Uterus (tissue), 3 donors: ENCODE measurements at regions not wholly inside any gene's neighbourhood (a gene's known extent, or its start where the extent isn't known, plus 50 kb on each side); places are given as distances from the start of the nearest gene placed in this dataset.

Experiments used
- DNase-seq, 2 donors: peaks; one replicate each; pipeline ENCODE4 v3.0.0-alpha.2; 2019 to 2020
- H3K27ac ChIP-seq, 2 donors: fragments of 200-600 bp; sonication (generic); 1 replicate in 1 of 2; 2 replicates in 1 of 2; pipeline ENCODE4 v1.5.1; 2016 to 2018
- H3K27me3 ChIP-seq, 2 donors: fragments of 200-600 bp; sonication (generic); one replicate each; pipeline ENCODE4 v1.5.1; 2018 to 2019; ENCODE audit warnings: control low read depth in 1 of 2
- H3K36me3 ChIP-seq, 2 donors: fragments of 200-600 bp; sonication (generic); one replicate each; pipeline ENCODE4 v1.5.1; 2019; ENCODE audit warnings: control low read depth in 1 of 2
- H3K4me1 ChIP-seq, 2 donors: fragments of 200-600 bp; sonication (generic); one replicate each; pipeline ENCODE4 v1.5.1; 2018 to 2019; ENCODE audit warnings: control low read depth in 1 of 2
- H3K4me3 ChIP-seq, 2 donors: fragments of 200-600 bp; sonication (generic); 1 replicate in 1 of 2; 2 replicates in 1 of 2; pipeline ENCODE4 v1.5.1; 2018 to 2019; ENCODE audit warnings: mild to moderate bottlenecking in 1 of 2
- H3K9me3 ChIP-seq, 2 donors: fragments of 200-600 bp; sonication (generic); one replicate each; pipeline ENCODE4 v1.5.1; 2019; ENCODE audit warnings: control low read depth in 1 of 2
- POLR2A ChIP-seq, 2 donors: fragments of 450-650 bp; IDR thresholded peaks; one replicate each; pipeline ENCODE4 v1.6.1; 2016; ENCODE audit warnings: antibody characterized with exemption in 2 of 2, mild to moderate bottlenecking in 1 of 2, moderate library complexity in 1 of 2
- intact Hi-C: fragments of 100-400 bp; cut with DNase I; formaldehyde crosslinking; loops from one replicate; pipeline ENCODE4 v1.15.1; 2023; ENCODE audit warnings: low total_unique reads
- TF ChIP-seq, protein P1 (sequence below), 4 experiments: fragments of 200-600 bp in 2 of 4; fragments of 450-650 bp in 2 of 4; sonication (generic) in 2 of 4; IDR thresholded peaks; one replicate each; pipeline ENCODE4 v1.5.1; 2016 to 2019; ENCODE audit warnings: antibody characterized with exemption in 4 of 4, mild to moderate bottlenecking in 2 of 4, moderate library complexity in 1 of 4
- donor health status: DM: yes; HTN: yes; CAD: no.

DNA sequence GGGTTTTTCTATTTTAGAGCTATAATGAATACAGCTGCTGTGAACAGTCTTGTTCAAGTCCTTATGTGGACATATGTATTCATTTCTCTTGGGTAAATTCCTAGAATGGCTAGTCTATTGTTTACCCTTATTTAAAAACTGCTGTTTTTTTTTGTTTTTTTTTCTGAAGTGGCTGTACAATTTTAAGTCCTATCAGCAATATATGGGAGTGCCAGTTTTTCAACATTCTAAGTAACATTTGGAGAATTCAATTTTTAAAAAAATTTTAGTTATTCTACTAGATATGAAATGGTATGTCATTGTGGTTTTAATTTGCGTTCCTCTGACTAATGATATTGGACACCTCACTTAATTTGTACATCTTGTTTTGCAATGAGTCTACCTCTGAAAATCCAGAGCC is 349.7 kb downstream of the SATB2 start:
- Histone ChIP-seq H3K36me3 (no peaks in the 10 kb centered on the region), H3K4me3 (no peak overlapping the region), H3K9me3 (no peaks in the 10 kb centered on the region), H3K4me1 (no peaks in the 10 kb centered on the region), H3K27ac (no peak overlapping the region), H3K27me3 (no peaks in the 10 kb centered on the region)
- DNase-seq: no peak
- intact Hi-C loops: no loop called here
- no peak for TF ChIP-seq POLR2A (IDR thresholded peaks at IDR 0.05)
- TF ChIP-seq, protein P1, sequence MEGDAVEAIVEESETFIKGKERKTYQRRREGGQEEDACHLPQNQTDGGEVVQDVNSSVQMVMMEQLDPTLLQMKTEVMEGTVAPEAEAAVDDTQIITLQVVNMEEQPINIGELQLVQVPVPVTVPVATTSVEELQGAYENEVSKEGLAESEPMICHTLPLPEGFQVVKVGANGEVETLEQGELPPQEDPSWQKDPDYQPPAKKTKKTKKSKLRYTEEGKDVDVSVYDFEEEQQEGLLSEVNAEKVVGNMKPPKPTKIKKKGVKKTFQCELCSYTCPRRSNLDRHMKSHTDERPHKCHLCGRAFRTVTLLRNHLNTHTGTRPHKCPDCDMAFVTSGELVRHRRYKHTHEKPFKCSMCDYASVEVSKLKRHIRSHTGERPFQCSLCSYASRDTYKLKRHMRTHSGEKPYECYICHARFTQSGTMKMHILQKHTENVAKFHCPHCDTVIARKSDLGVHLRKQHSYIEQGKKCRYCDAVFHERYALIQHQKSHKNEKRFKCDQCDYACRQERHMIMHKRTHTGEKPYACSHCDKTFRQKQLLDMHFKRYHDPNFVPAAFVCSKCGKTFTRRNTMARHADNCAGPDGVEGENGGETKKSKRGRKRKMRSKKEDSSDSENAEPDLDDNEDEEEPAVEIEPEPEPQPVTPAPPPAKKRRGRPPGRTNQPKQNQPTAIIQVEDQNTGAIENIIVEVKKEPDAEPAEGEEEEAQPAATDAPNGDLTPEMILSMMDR (IDR thresholded peaks at IDR 0.05): no peak

DNA sequence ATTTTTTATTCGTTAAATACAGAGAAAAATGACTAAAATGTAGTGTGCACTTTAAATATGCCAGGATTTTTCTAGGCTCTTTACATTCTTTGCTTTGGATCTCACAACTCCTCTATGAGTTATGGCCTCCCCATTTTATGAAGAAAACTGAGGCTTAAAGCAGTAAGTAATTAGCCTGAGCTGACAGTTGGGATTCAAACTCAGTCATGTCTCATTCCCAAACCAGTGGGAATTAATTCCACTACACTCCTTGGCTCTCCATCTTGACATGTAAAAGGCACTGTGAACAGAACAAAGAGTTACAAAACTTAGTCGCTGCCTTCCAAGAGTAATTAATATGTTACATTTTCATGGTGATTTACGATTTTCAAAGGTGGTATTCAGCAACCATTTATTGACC is 351.9 kb downstream of the SATB2 start:
- TF ChIP-seq, protein P1 (IDR thresholded peaks at IDR 0.05): no peak
- Histone ChIP-seq H3K4me1 (no peaks in the 10 kb centered on the region), H3K4me3 (no peak overlapping the region), H3K9me3 (no peaks in the 10 kb centered on the region), H3K27me3 (no peaks in the 10 kb centered on the region), H3K36me3 (no peaks in the 10 kb centered on the region), H3K27ac (no peak overlapping the region)
- no peak for DNase-seq
- intact Hi-C loops: no loop called here

DNA sequence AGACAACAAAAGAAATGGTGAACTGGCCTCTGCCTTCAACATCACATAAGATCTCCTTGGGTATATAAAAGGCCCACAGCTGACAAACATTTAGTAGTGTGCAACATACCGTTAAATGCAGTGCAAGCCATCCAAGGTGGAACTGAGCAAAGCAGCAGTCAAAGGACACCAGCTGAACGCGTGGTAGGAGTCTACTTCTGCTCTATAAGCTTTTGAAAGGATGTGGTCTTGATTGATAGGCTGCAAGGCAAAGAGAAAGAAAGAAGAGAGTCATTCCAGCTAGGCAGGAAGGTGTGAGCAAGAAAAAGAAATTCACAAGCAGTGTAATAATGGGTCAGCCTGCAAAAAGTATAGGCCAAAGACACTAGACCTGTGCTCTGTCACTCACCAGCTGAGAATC is 356.3 kb downstream of the SATB2 start:
- Histone ChIP-seq H3K27me3 (no peaks in the 10 kb centered on the region), H3K4me3 (no peak overlapping the region), H3K9me3 (no peaks in the 10 kb centered on the region), H3K4me1 (no peaks in the 10 kb centered on the region), H3K36me3 (no peaks in the 10 kb centered on the region), H3K27ac (no peak overlapping the region)
- DNase-seq: no peak
- intact Hi-C loops: no loop called here
- no peak for TF ChIP-seq POLR2A (IDR thresholded peaks at IDR 0.05)
- TF ChIP-seq, protein P1 (IDR thresholded peaks at IDR 0.05): no peak

DNA sequence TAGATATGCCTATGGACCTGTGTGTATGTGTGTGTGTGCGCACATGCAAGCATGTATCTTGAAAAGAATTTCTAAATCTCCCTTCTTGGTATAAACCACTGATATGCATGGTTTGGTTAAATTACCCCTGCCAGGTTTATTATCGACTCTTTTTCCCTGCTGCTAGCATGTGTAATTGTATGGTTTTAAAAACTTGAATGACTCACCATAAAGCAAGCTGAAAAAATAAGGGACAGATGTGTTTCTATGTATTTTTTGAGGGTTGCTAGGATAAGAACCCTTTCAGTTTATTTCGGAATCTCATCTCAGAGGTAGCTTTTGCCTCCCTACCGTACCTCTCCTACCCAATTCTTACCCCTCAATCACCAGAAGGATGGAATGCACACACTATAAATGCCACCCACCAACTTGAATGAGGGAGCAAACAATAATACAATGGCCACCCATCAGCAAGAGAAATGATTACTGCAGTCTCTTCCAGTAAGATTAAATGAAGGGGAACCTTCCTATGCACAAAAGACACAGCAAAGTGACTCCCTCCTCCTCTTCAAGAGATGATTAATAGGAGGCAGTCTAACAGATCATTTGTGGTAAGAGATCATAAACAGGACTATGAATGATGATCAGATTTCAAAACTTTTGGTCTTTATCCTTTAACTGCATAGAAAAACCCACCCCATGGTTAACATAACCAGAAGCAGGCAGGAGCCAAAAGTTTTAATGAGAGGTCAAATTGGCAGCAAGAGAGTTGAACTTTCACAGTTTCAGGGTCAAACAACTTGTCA is 357.2 kb downstream of the SATB2 start:
- DNase-seq: no peak
- Histone ChIP-seq H3K4me1 (no peaks in the 10 kb centered on the region), H3K27ac (no peak overlapping the region), H3K36me3 (no peaks in the 10 kb centered on the region), H3K27me3 (no peaks in the 10 kb centered on the region), H3K4me3 (no peak overlapping the region), H3K9me3 (no peaks in the 10 kb centered on the region)
- no peak for TF ChIP-seq POLR2A (IDR thresholded peaks at IDR 0.05)
- TF ChIP-seq, protein P1 (IDR thresholded peaks at IDR 0.05): no peak
- intact Hi-C loops: no loop called here

DNA sequence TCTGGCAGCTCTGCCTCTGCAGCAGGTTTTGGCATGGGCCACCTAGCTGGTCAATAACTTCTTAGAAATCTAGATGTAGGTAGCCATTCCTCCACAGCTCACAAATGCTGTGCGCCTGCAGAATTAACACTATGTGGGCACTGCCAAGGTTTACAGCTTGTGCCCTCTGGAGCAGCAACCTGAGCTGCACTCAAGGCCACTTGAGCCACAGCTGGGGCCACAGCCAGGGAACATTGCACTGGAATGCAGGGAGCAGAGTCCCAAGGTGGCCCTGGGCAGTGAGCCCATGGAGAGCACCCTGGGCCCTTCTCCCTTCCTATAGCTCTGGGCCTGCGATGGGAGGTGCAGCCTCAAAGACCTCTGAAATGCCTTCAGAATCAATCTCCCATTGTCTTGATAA is 365.3 kb downstream of the SATB2 start:
- no peak for DNase-seq
- TF ChIP-seq, protein P1 (IDR thresholded peaks at IDR 0.05): no peak
- intact Hi-C loops: no loop called here
- no peak overlapping the region for H3K4me3 ChIP-seq
- H3K27me3 ChIP-seq: no peaks in the 10 kb centered on the region
- no peak overlapping the region for H3K27ac ChIP-seq
- H3K36me3 ChIP-seq: no peaks in the 10 kb centered on the region
- H3K4me1 ChIP-seq: no peaks in the 10 kb centered on the region
- no peaks in the 10 kb centered on the region for H3K9me3 ChIP-seq
